CD4-positive, alpha-beta T cell treated with Interleukin-17A for 1 hour (primary cell): ENCODE measurements at regions not wholly inside any gene's neighbourhood (a gene's known extent, or its start where the extent isn't known, plus 50 kb on each side); places are given as distances from the start of the nearest gene placed in this dataset.
"Not testable (repeated sequence)": the region's sequence is repeated elsewhere in the genome, so short reads cannot be mapped to it uniquely, and the experiment has no call there.

Experiments
- DNase-seq: peaks from one replicate; pipeline ENCODE4 v3.0.0-alpha.2; 2020

- no peak for DNase-seq
Observed at GRCh38 chr10:108638225-108638624, 1285.1 kb downstream of the XPNPEP1 start.

- no peak for DNase-seq
Observed at GRCh38 chr10:108633046-108633445, 1290.3 kb downstream of the XPNPEP1 start.

GRCh38 chr10:108632144-108632543 lies 1291.2 kb downstream of the XPNPEP1 start:
- DNase-seq, result no peak

- DNase-seq, result no peak
Observed at GRCh38 chr10:108631332-108631731, 1292.0 kb downstream of the XPNPEP1 start.

- no peak for DNase-seq
Observed at GRCh38 chr10:108629834-108630233, 1293.5 kb downstream of the XPNPEP1 start.

GRCh38 chr10:108624052-108624451 lies 1299.3 kb downstream of the XPNPEP1 start:
- no peak for DNase-seq

GRCh38 chr10:108620821-108621534 lies 1302.3 kb downstream of the XPNPEP1 start:
- no peak for DNase-seq

GRCh38 chr10:108616559-108617285 lies 1306.6 kb downstream of the XPNPEP1 start:
- no peak for DNase-seq

- no peak for DNase-seq
Observed at GRCh38 chr10:108615576-108616320, 1307.6 kb downstream of the XPNPEP1 start.

GRCh38 chr10:108612485-108612884 lies 1310.8 kb downstream of the XPNPEP1 start:
- no peak for DNase-seq

- no peak for DNase-seq
Observed at GRCh38 chr10:108608860-108609259, 1314.5 kb downstream of the XPNPEP1 start.

GRCh38 chr10:108601851-108602250 lies 1321.5 kb downstream of the XPNPEP1 start:
- no peak for DNase-seq

GRCh38 chr10:108600511-108600910 lies 1322.8 kb downstream of the XPNPEP1 start:
- not testable (repeated sequence) for DNase-seq

- DNase-seq, result not testable (repeated sequence)
Observed at GRCh38 chr10:108599317-108599716, 1324.0 kb downstream of the XPNPEP1 start.

- DNase-seq, result no peak
Observed at GRCh38 chr10:108598831-108599230, 1324.5 kb downstream of the XPNPEP1 start.

GRCh38 chr10:108598320-108598695 lies 1325.0 kb downstream of the XPNPEP1 start:
- DNase-seq, result no peak

- DNase-seq, result no peak
Observed at GRCh38 chr10:108597657-108598319, 1325.5 kb downstream of the XPNPEP1 start.

GRCh38 chr10:108597031-108597430 lies 1326.3 kb downstream of the XPNPEP1 start:
- no peak for DNase-seq

GRCh38 chr10:108592956-108593355 lies 1330.4 kb downstream of the XPNPEP1 start:
- DNase-seq, result no peak

- DNase-seq, result no peak
Observed at GRCh38 chr10:108591417-108591816, 1331.9 kb downstream of the XPNPEP1 start.

- DNase-seq, result no peak
Observed at GRCh38 chr10:108586424-108586823, 1336.9 kb downstream of the XPNPEP1 start.

GRCh38 chr10:108583877-108584276 lies 1339.4 kb downstream of the XPNPEP1 start:
- no peak for DNase-seq

GRCh38 chr10:108582888-108583287 lies 1340.4 kb downstream of the XPNPEP1 start:
- no peak for DNase-seq
